ENCODE measurements at regions not wholly inside any gene's neighbourhood (a gene's known extent, or its start where the extent isn't known, plus 50 kb on each side); places are given as distances from the start of the nearest gene placed in this dataset.
A peak's percentile ranks its signal among the peaks of the same experiment; 100 is the strongest.
"Not testable (repeated sequence)": the region's sequence is repeated elsewhere in the genome, so short reads cannot be mapped to it uniquely, and the experiment has no call there.

DNA sequence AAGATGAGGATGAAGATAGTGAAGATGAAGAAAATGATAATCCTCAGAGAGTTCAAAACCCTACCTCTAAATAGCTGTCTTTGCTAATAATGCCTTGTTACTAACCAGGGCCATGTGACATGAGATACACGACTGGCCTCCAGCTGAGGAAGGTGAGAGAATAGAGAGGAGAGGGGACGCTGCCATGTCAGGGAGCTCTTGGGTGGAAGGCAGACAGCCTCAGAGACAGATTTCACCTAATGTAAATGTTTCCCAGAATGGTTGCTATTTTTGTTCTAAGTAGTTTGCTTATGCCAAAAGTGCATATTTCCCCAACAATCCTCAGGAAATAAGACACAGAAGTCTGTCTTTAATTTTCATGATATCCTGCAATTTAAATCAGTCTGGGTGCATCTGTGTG is 138.4 kb downstream of the ELOVL4 start:
- no peak for DNase-seq

- not testable (repeated sequence) for DNase-seq
These were observed 140.7 kb downstream of the ELOVL4 start for GRCh38 chr6:79806661-79807060.

DNA sequence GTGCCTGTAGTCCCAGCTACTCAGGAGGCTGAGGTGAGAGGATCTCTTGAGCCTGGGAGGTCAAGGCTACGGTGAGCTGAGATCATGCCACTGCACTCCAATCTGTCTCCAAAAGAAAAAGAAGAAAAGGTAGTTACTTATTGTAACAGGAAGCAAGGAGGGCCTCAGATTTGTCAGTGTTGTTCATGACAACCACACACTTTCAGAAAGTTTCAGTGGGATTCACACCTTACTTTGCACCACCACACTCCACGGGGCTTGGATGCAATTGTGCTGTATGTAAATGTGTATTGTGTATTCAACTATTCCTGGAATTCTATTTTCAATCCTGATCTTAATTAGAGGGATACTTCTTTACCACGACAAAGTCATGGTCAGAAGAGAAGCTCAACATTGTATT is 142.6 kb downstream of the ELOVL4 start:
- DNase-seq = no peak

DNA sequence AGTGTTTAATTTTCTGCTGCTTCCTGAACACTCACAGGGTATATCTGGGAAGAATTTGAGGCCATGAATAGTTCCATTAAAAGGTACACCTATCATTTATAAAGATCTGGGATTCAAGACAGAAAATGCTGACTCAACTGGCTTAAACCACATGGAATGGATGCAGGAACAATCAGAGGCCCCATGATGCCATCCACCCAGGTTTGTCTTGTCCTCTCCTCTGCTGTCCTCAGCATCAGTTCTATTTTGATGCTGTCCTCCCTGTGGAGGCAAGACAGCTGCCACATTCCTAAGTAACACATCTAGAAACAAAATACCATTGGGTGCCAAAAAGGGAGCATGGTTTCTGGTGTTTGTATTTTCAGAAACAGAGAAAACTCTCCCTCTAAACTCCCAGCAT is 143.4 kb downstream of the ELOVL4 start:
- DNase-seq = no peak

DNA sequence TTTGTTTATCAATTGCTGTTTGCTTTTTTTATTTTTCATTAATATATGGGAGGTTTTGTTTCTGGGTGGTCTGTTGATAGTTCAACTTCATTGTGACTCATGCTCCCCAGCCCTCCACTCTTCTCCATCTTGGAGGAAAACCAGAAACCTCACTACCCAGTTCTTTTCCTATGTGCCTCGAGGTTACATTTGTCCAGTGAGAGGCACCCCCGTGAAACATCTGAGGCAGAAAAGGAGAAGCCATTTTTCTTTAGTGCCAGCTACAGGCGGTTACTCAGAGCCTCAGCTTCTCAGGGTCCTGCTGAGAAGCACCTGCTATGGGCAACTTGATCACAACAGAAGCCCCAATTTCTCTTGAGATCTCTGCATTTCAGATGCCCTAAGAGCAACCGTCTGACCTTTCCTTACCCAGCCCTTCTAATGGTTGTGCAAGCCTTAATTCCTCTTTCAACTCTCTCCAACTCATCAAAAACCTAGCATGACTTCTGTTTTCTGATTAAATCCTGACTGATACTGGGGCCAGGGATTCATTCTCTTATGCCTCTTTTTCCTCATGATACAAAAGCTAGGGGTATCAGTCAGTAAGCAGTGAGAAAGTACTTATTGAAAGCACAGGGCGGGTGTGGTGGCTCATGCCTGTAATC is 144.6 kb downstream of the ELOVL4 start:
- no peak for DNase-seq

GRCh38 chr6:79801362-79801761 is 146.0 kb downstream of the ELOVL4 start:
- no peak for DNase-seq

DNA sequence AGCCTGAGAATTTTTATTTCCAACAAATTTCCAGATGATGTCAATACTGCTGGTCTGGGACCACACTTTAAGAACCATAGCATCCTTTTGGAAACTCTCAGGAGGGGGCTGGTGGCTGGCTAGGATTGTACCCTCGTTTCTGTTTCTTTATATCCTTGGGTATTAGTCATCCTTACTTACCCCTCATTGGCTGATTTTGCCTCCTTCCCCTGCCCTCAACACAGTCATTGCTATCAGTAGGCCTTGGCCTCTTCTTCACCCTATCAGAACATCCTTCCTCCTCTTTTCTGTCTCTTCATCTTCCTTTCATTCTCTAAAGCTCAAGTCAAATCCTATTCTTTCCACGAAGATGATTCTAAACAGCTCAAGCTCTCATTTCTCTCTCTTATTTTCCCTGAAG is 148.5 kb downstream of the ELOVL4 start:
- DNase-seq = no peak

DNA sequence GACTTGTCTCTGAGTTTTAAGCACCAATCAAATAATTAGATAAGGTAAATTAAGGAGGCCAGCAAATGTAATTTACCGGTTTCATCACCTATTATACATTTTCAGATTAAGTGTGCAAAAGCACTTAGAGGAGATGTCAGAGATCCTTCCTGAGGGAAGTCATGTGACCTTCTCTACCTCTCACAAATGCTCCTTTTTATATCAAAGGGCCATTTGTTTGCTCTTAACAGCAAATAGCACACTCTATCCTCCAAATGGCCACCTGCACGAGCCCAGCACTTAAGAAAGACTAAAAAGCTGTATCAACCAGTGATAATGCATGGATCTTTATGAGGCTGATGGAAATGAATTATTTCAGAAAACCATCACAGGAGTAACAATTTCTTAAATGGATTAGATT is 149.4 kb downstream of the ELOVL4 start:
- DNase-seq = no peak

DNA sequence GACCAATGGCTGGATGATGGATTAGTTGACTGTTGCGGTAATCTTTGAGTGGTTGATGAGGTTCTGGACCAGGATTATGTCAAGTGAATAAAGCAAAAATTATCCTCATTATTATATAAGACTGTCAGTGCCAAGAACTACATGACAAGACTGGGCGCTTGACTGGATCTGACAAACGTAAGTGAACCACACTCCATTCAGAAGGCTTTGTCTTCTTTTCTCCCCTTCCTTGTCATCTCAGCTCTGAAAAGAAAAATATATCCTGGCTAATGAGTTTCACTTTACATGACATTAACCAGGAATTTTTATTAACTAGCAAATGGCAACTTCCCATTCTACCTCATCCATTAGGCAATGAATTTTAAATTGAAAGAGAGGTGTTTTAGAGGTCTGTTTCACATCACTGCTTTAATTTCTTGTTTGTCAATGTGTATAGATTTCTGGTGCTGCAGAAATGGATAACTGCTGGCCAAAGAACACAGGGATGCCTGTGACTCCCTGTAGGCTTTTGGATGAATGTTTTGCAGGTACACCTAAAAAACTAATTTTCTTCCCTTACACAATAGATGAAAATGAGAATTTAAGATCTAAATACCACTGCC is 150.1 kb downstream of the ELOVL4 start:
- no peak for DNase-seq

- no peak for DNase-seq
These were observed 151.2 kb downstream of the ELOVL4 start for GRCh38 chr6:79796197-79796596.

DNA sequence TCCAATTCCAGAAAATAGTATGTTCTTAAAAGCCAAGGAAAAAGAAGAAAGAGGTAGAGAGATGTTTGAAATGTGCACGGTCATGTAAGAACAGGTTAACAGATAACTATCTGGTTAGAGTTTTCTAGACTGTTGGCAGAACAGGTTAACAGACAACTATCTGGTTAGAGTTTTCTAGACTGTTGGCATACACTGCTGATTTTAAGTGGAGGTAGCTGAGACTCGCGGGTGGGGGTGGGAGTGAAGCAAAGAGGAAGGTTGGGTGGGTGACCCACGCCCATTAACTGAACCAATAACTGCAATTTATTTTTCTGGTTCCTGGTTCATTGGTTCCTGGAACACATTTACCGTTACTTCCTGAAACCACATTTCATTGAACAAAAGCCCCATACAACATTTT is 157.5 kb downstream of the ELOVL4 start:
- DNase-seq = no peak

GRCh38 chr6:79788756-79789155 is 157.6 kb downstream of the SH3BGRL2 start:
- DNase-seq = no peak

GRCh38 chr6:79787626-79788025 is 156.5 kb downstream of the SH3BGRL2 start:
- DNase-seq = no peak

GRCh38 chr6:79784395-79784753 is 153.2 kb downstream of the SH3BGRL2 start:
- DNase-seq = no peak

- DNase-seq = no peak
These were observed 152.7 kb downstream of the SH3BGRL2 start for GRCh38 chr6:79783670-79784394.

DNA sequence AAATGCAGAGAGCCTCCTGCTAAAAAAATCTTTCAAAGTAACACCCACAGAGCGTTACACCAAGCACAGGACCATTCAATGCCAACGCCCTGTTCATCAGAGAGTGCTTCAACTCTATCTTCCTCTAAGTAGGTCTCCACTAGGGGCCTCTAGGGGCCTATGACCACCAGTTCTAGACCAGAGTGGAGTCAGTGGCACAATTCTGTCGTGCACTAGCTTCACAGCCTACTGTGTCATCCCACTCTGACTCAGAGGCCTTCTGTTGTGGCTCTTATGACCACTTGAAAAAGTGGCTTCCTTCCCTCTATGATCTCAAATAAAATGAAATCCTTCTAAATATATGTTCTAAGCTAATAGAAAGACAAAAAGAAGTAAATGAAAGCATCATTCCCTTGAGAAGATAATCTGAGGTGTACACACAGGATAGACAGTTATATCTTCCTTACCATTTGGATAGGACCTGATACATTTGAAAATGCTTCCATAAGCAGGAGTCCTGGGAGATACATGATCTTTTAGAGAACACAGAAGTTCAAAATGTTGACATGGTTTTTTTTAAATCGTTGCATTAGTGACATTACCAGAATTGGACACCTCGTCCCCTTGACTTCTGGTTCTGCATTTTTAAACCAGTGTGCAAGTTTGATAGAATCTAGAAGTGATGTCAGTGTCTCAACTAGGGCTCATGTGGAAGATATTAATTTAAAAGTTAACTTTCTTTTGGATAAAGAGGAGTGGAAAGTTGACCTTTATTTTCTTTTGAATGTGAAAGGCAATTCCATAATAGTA is 151.9 kb downstream of the SH3BGRL2 start:
- DNase-seq = no peak

DNA sequence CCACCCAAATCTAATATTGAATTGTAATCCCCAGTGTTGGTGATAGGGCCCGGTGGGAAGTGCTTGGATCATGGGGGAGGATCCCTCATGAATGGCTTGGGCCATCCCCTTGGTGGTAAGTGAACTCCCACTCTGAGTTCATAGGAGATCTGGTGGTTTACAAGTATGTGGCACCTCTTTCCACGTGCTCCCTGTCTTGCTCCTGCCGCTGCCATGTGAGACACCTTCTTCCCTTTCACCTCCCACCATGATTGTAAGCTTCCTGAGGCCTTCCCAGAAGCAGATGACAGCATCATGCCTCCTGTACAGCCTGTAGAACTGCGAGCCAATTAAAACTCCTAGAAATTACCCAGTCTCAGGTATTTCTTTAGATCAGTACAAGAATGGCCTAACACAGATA is 150.8 kb downstream of the SH3BGRL2 start:
- DNase-seq = no peak

DNA sequence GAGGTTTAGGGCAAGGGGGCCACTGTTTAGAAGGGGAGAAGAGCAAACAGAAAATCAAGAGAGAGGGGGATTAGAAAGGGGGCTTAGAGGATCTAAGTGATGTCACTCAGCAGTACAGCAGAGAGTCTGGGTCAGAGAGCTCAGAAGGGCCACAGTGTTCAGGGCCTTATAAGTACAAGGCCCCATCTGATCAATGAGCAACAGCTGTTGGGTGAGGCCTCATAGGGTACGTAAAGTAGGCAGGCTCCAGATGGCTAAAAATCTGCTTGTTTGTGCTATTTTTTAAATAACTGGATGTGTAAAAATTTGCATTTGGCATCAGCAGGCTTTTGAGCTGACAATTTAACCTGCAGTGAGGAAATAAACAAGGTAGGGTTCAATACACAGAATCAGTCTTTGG is 149.8 kb downstream of the SH3BGRL2 start:
- no peak for DNase-seq

GRCh38 chr6:79778816-79779215 is 147.7 kb downstream of the SH3BGRL2 start:
- DNase-seq = no peak

DNA sequence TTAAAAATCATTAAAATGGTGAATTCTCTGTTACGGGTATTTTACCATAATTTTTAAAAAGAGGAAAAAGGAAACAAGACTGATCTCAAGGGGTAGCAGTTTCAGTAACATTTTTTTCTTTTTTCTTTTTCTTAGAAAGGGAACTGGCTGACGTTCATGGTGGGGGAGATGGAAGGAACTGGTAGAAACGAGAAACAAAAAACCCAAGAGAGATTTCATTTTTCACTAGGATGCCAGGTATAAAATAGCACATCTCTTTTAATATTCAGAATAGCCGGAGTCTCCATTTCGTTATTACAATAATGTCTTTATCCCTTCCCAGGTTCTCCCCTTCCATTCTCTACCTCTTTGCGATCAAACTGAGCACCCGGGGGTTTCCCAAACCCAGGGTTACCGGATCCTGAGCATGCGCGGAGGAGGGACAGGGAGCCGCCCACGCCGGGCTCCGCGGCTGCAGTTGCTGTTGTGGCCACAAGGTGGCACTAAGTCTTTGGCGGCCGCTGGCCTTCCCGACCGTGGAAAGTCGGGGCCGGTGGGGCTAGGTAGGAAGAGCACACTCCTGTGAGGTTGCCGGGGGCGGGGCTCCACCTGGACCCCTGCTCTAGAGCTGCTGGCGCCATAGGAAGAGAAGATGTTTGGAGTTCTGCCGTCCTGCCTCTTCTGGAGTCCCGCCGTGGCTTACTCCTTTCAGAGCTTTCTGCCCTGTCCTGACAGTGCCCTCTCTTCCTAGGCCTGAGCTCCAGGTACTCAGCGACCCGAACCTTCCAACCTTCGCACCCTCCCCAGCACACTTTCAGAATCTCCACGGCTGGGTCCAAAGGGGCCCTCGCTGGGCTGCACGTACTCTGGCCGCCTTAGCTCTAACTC is 146.8 kb downstream of the SH3BGRL2 start:
- peak; percentile 86 to 87 for DNase-seq

DNA sequence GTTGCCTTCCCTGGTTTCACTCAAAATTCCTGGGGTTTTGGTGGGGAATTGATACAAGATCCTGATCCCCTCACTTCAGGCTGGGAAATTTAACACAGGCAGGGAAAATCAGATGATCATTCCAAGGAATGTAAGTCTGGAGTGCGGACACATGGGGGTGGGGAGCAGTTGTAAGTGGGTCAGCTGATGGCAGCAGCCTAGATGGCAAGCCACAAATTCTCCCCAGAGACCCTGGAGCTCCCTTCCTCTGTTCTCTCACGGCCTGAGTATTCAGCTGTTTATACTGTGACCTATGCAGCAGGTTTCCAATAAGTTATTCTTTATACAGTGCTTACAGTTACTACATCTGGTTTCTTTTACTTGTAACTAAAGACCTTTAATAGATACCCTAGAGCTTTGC is 144.9 kb downstream of the SH3BGRL2 start:
- DNase-seq = no peak

DNA sequence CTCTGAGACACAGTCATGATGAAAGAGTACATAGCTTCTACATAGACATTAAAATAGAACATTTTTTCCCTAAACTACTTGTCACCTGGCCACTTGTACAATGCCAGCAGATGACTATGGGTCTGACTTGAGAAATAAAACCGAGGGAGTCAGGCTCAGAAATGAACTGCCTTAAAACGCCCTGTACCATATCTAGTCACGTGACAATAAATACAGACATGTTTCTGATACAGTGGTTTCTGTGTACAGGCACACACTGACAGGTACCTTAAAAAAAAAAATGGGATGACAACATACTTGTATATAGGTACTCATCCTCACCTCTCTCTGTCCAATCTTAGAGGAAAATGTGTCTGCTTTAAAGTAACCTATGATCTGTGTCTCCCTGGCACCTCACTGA is 144.1 kb downstream of the SH3BGRL2 start:
- DNase-seq = no peak

- DNase-seq = no peak
These were observed 133.6 kb downstream of the SH3BGRL2 start for GRCh38 chr6:79764747-79765146.

Data from activated CD4-positive, alpha-beta T cell treated with anti-CD3 and anti-CD28 coated beads, Interleukin-2, amount 50 U/mL, for 4 hours (primary cell).